ENCODE measurements at regions not wholly inside any gene's neighbourhood (a gene's known extent, or its start where the extent isn't known, plus 50 kb on each side); places are given as distances from the start of the nearest gene placed in this dataset.

GRCh38 chr5:135124724-135125123 lies 90.7 kb upstream of the PITX1 start:
- no peak for DNase-seq (ENCODE audit: low read depth, low spot score)
- TF ChIP-seq CTCF (IDR thresholded peaks at IDR 0.05; ENCODE audit: low read depth, low read length) = no peak
- POLR2A ChIA-PET = interaction anchor here (1.3 kb wide), 1 partner anchor 15 kb away, joined by 3 read pairs; no protein-coding TSS in a partner anchor
- H3K4me3 ChIP-seq (ENCODE audit: low read depth, low read length) = no peak overlapping the region
- no peak overlapping the region for H3K27ac ChIP-seq (ENCODE audit: low read depth, low read length)
- H3K27me3 ChIP-seq (ENCODE audit: control insufficient read depth, insufficient read depth, low read length) = peaks cover 11% of the 10 kb centered on the region
- CTCF ChIA-PET = interaction anchor here (0.6 kb wide), 1 partner anchor 75 kb away, joined by 3 read pairs; no protein-coding TSS in a partner anchor
- H3K9me3 ChIP-seq (ENCODE audit: control insufficient read depth, insufficient read depth, low read length) = no peaks in the 10 kb centered on the region

GRCh38 chr5:135124128-135124527 lies 90.1 kb upstream of the PITX1 start:
- no peak overlapping the region for H3K27ac ChIP-seq (ENCODE audit: low read depth, low read length)
- H3K4me3 ChIP-seq (ENCODE audit: low read depth, low read length) = no peak overlapping the region
- no peak for DNase-seq (ENCODE audit: low read depth, low spot score)
- no peaks in the 10 kb centered on the region for H3K9me3 ChIP-seq (ENCODE audit: control insufficient read depth, insufficient read depth, low read length)
- ChIA-PET POLR2A (interaction anchor here (1.3 kb wide), 1 partner anchor 15 kb away, joined by 3 read pairs; no protein-coding TSS in a partner anchor), CTCF (no interaction called here)
- no peak for TF ChIP-seq CTCF (IDR thresholded peaks at IDR 0.05; ENCODE audit: low read depth, low read length)
- H3K27me3 ChIP-seq (ENCODE audit: control insufficient read depth, insufficient read depth, low read length) = peaks cover 11% of the 10 kb centered on the region

- ChIA-PET POLR2A (no interaction called here), CTCF (no interaction called here)
- no peaks in the 10 kb centered on the region for H3K9me3 ChIP-seq (ENCODE audit: control insufficient read depth, insufficient read depth, low read length)
- H3K27me3 ChIP-seq (ENCODE audit: control insufficient read depth, insufficient read depth, low read length) = peaks cover 11% of the 10 kb centered on the region
- H3K27ac ChIP-seq (ENCODE audit: low read depth, low read length) = no peak overlapping the region
- H3K4me3 ChIP-seq (ENCODE audit: low read depth, low read length) = no peak overlapping the region
- DNase-seq (ENCODE audit: low read depth, low spot score) = no peak
- no peak for TF ChIP-seq CTCF (IDR thresholded peaks at IDR 0.05; ENCODE audit: low read depth, low read length)
These were observed 88.8 kb upstream of the PITX1 start for GRCh38 chr5:135122797-135123196.

- no peaks in the 10 kb centered on the region for H3K9me3 ChIP-seq (ENCODE audit: control insufficient read depth, insufficient read depth, low read length)
- ChIA-PET POLR2A (no interaction called here), CTCF (no interaction called here)
- H3K27me3 ChIP-seq (ENCODE audit: control insufficient read depth, insufficient read depth, low read length) = peaks cover 11% of the 10 kb centered on the region
- DNase-seq (ENCODE audit: low read depth, low spot score) = no peak
- H3K27ac ChIP-seq (ENCODE audit: low read depth, low read length) = no peak overlapping the region
- TF ChIP-seq CTCF (IDR thresholded peaks at IDR 0.05; ENCODE audit: low read depth, low read length) = no peak
- H3K4me3 ChIP-seq (ENCODE audit: low read depth, low read length) = no peak overlapping the region
These were observed 86.9 kb upstream of the PITX1 start for GRCh38 chr5:135120951-135121350.

GRCh38 chr5:135119481-135119880 lies 85.5 kb upstream of the PITX1 start:
- H3K27me3 ChIP-seq (ENCODE audit: control insufficient read depth, insufficient read depth, low read length) = peaks cover 9% of the 10 kb centered on the region
- DNase-seq (ENCODE audit: low read depth, low spot score) = no peak
- no peak overlapping the region for H3K4me3 ChIP-seq (ENCODE audit: low read depth, low read length)
- no peak for TF ChIP-seq CTCF (IDR thresholded peaks at IDR 0.05; ENCODE audit: low read depth, low read length)
- ChIA-PET POLR2A (no interaction called here), CTCF (no interaction called here)
- H3K27ac ChIP-seq (ENCODE audit: low read depth, low read length) = no peak overlapping the region
- H3K9me3 ChIP-seq (ENCODE audit: control insufficient read depth, insufficient read depth, low read length) = no peaks in the 10 kb centered on the region
